ENCODE measurements at regions not wholly inside any gene's neighbourhood (a gene's known extent, or its start where the extent isn't known, plus 50 kb on each side); places are given as distances from the start of the nearest gene placed in this dataset.

- H3K4me1 ChIP-seq (ENCODE audit: control insufficient read depth in 2 of 2, insufficient read depth in 2 of 2, low read length in 2 of 2), result no peaks in the 10 kb centered on the region
- H3K4me3 ChIP-seq (ENCODE audit: low read length in 2 of 2), result no peak overlapping the region
- no peaks in the 10 kb centered on the region for H3K9me3 ChIP-seq (ENCODE audit: control insufficient read depth in 2 of 2, low read length in 2 of 2)
- no peak overlapping the region for H3K9ac ChIP-seq (ENCODE audit: low read depth in 1 of 2, low read length in 2 of 2)
- no peak overlapping the region for H3K27ac ChIP-seq (ENCODE audit: low read depth in 2 of 2, low read length in 2 of 2)
- no peaks in the 10 kb centered on the region for H3K36me3 ChIP-seq (ENCODE audit: control insufficient read depth in 2 of 2, insufficient read depth in 2 of 2, low read length in 2 of 2)
- no peaks in the 10 kb centered on the region for H3K27me3 ChIP-seq (ENCODE audit: control insufficient read depth in 2 of 2, insufficient read depth in 2 of 2, low read length in 2 of 2)
Measured at GRCh38 chr12:30048371-30048770, 264.6 kb upstream of the TMTC1 start.

GRCh38 chr12:30047516-30048254 lies 263.9 kb upstream of the TMTC1 start:
- Histone ChIP-seq H3K9me3 (ENCODE audit: control insufficient read depth in 2 of 2, low read length in 2 of 2) (no peaks in the 10 kb centered on the region), H3K27ac (ENCODE audit: low read depth in 2 of 2, low read length in 2 of 2) (no peak overlapping the region), H3K9ac (ENCODE audit: low read depth in 1 of 2, low read length in 2 of 2) (no peak overlapping the region), H3K27me3 (ENCODE audit: control insufficient read depth in 2 of 2, insufficient read depth in 2 of 2, low read length in 2 of 2) (no peaks in the 10 kb centered on the region), H3K4me1 (ENCODE audit: control insufficient read depth in 2 of 2, insufficient read depth in 2 of 2, low read length in 2 of 2) (no peaks in the 10 kb centered on the region), H3K36me3 (ENCODE audit: control insufficient read depth in 2 of 2, insufficient read depth in 2 of 2, low read length in 2 of 2) (no peaks in the 10 kb centered on the region), H3K4me3 (ENCODE audit: low read length in 2 of 2) (no peak overlapping the region)

- Histone ChIP-seq H3K4me3 (ENCODE audit: low read length in 2 of 2) (no peak overlapping the region), H3K9ac (ENCODE audit: low read depth in 1 of 2, low read length in 2 of 2) (no peak overlapping the region), H3K4me1 (ENCODE audit: control insufficient read depth in 2 of 2, insufficient read depth in 2 of 2, low read length in 2 of 2) (no peaks in the 10 kb centered on the region), H3K9me3 (ENCODE audit: control insufficient read depth in 2 of 2, low read length in 2 of 2) (no peaks in the 10 kb centered on the region), H3K27ac (ENCODE audit: low read depth in 2 of 2, low read length in 2 of 2) (no peak overlapping the region), H3K27me3 (ENCODE audit: control insufficient read depth in 2 of 2, insufficient read depth in 2 of 2, low read length in 2 of 2) (no peaks in the 10 kb centered on the region), H3K36me3 (ENCODE audit: control insufficient read depth in 2 of 2, insufficient read depth in 2 of 2, low read length in 2 of 2) (no peaks in the 10 kb centered on the region)
Measured at GRCh38 chr12:30046376-30046775, 262.6 kb upstream of the TMTC1 start.

- Histone ChIP-seq H3K36me3 (ENCODE audit: control insufficient read depth in 2 of 2, insufficient read depth in 2 of 2, low read length in 2 of 2) (no peaks in the 10 kb centered on the region), H3K9me3 (ENCODE audit: control insufficient read depth in 2 of 2, low read length in 2 of 2) (no peaks in the 10 kb centered on the region), H3K9ac (ENCODE audit: low read depth in 1 of 2, low read length in 2 of 2) (no peak overlapping the region), H3K27me3 (ENCODE audit: control insufficient read depth in 2 of 2, insufficient read depth in 2 of 2, low read length in 2 of 2) (no peaks in the 10 kb centered on the region), H3K27ac (ENCODE audit: low read depth in 2 of 2, low read length in 2 of 2) (no peak overlapping the region), H3K4me1 (ENCODE audit: control insufficient read depth in 2 of 2, insufficient read depth in 2 of 2, low read length in 2 of 2) (no peaks in the 10 kb centered on the region), H3K4me3 (ENCODE audit: low read length in 2 of 2) (no peak overlapping the region)
Measured at GRCh38 chr12:30045171-30045570, 261.4 kb upstream of the TMTC1 start.

GRCh38 chr12:30044206-30044605 lies 260.5 kb upstream of the TMTC1 start:
- Histone ChIP-seq H3K4me3 (ENCODE audit: low read length in 2 of 2) (no peak overlapping the region), H3K9me3 (ENCODE audit: control insufficient read depth in 2 of 2, low read length in 2 of 2) (no peaks in the 10 kb centered on the region), H3K27me3 (ENCODE audit: control insufficient read depth in 2 of 2, insufficient read depth in 2 of 2, low read length in 2 of 2) (no peaks in the 10 kb centered on the region), H3K36me3 (ENCODE audit: control insufficient read depth in 2 of 2, insufficient read depth in 2 of 2, low read length in 2 of 2) (no peaks in the 10 kb centered on the region), H3K9ac (ENCODE audit: low read depth in 1 of 2, low read length in 2 of 2) (no peak overlapping the region), H3K4me1 (ENCODE audit: control insufficient read depth in 2 of 2, insufficient read depth in 2 of 2, low read length in 2 of 2) (no peaks in the 10 kb centered on the region), H3K27ac (ENCODE audit: low read depth in 2 of 2, low read length in 2 of 2) (no peak overlapping the region)

- Histone ChIP-seq H3K4me3 (ENCODE audit: low read length in 2 of 2) (no peak overlapping the region), H3K27ac (ENCODE audit: low read depth in 2 of 2, low read length in 2 of 2) (no peak overlapping the region), H3K36me3 (ENCODE audit: control insufficient read depth in 2 of 2, insufficient read depth in 2 of 2, low read length in 2 of 2) (no peaks in the 10 kb centered on the region), H3K27me3 (ENCODE audit: control insufficient read depth in 2 of 2, insufficient read depth in 2 of 2, low read length in 2 of 2) (no peaks in the 10 kb centered on the region), H3K9me3 (ENCODE audit: control insufficient read depth in 2 of 2, low read length in 2 of 2) (no peaks in the 10 kb centered on the region), H3K9ac (ENCODE audit: low read depth in 1 of 2, low read length in 2 of 2) (no peak overlapping the region), H3K4me1 (ENCODE audit: control insufficient read depth in 2 of 2, insufficient read depth in 2 of 2, low read length in 2 of 2) (no peaks in the 10 kb centered on the region)
Measured at GRCh38 chr12:30043151-30043847, 259.6 kb upstream of the TMTC1 start.

GRCh38 chr12:30041096-30041495 lies 257.4 kb upstream of the TMTC1 start:
- Histone ChIP-seq H3K36me3 (ENCODE audit: control insufficient read depth in 2 of 2, insufficient read depth in 2 of 2, low read length in 2 of 2) (no peaks in the 10 kb centered on the region), H3K4me3 (ENCODE audit: low read length in 2 of 2) (no peak overlapping the region), H3K27ac (ENCODE audit: low read depth in 2 of 2, low read length in 2 of 2) (no peak overlapping the region), H3K4me1 (ENCODE audit: control insufficient read depth in 2 of 2, insufficient read depth in 2 of 2, low read length in 2 of 2) (no peaks in the 10 kb centered on the region), H3K9me3 (ENCODE audit: control insufficient read depth in 2 of 2, low read length in 2 of 2) (no peaks in the 10 kb centered on the region), H3K9ac (ENCODE audit: low read depth in 1 of 2, low read length in 2 of 2) (no peak overlapping the region), H3K27me3 (ENCODE audit: control insufficient read depth in 2 of 2, insufficient read depth in 2 of 2, low read length in 2 of 2) (no peaks in the 10 kb centered on the region)

- no peaks in the 10 kb centered on the region for H3K36me3 ChIP-seq (ENCODE audit: control insufficient read depth in 2 of 2, insufficient read depth in 2 of 2, low read length in 2 of 2)
- no peak overlapping the region for H3K4me3 ChIP-seq (ENCODE audit: low read length in 2 of 2)
- H3K27ac ChIP-seq (ENCODE audit: low read depth in 2 of 2, low read length in 2 of 2), result no peak overlapping the region
- H3K9ac ChIP-seq (ENCODE audit: low read depth in 1 of 2, low read length in 2 of 2), result no peak overlapping the region
- no peaks in the 10 kb centered on the region for H3K4me1 ChIP-seq (ENCODE audit: control insufficient read depth in 2 of 2, insufficient read depth in 2 of 2, low read length in 2 of 2)
- H3K9me3 ChIP-seq (ENCODE audit: control insufficient read depth in 2 of 2, low read length in 2 of 2), result no peaks in the 10 kb centered on the region
- H3K27me3 ChIP-seq (ENCODE audit: control insufficient read depth in 2 of 2, insufficient read depth in 2 of 2, low read length in 2 of 2), result no peaks in the 10 kb centered on the region
Measured at GRCh38 chr12:30030693-30031374, 247.1 kb upstream of the TMTC1 start.

GRCh38 chr12:30026621-30027234 lies 243.0 kb upstream of the TMTC1 start:
- Histone ChIP-seq H3K27ac (ENCODE audit: low read depth in 2 of 2, low read length in 2 of 2) (no peak overlapping the region), H3K4me1 (ENCODE audit: control insufficient read depth in 2 of 2, insufficient read depth in 2 of 2, low read length in 2 of 2) (no peaks in the 10 kb centered on the region), H3K4me3 (ENCODE audit: low read length in 2 of 2) (no peak overlapping the region), H3K9ac (ENCODE audit: low read depth in 1 of 2, low read length in 2 of 2) (no peak overlapping the region), H3K36me3 (ENCODE audit: control insufficient read depth in 2 of 2, insufficient read depth in 2 of 2, low read length in 2 of 2) (no peaks in the 10 kb centered on the region), H3K9me3 (ENCODE audit: control insufficient read depth in 2 of 2, low read length in 2 of 2) (no peaks in the 10 kb centered on the region), H3K27me3 (ENCODE audit: control insufficient read depth in 2 of 2, insufficient read depth in 2 of 2, low read length in 2 of 2) (no peaks in the 10 kb centered on the region)

GRCh38 chr12:30025317-30025716 lies 241.6 kb upstream of the TMTC1 start:
- Histone ChIP-seq H3K27ac (ENCODE audit: low read depth in 2 of 2, low read length in 2 of 2) (no peak overlapping the region), H3K9me3 (ENCODE audit: control insufficient read depth in 2 of 2, low read length in 2 of 2) (no peaks in the 10 kb centered on the region), H3K9ac (ENCODE audit: low read depth in 1 of 2, low read length in 2 of 2) (no peak overlapping the region), H3K4me3 (ENCODE audit: low read length in 2 of 2) (no peak overlapping the region), H3K4me1 (ENCODE audit: control insufficient read depth in 2 of 2, insufficient read depth in 2 of 2, low read length in 2 of 2) (no peaks in the 10 kb centered on the region), H3K27me3 (ENCODE audit: control insufficient read depth in 2 of 2, insufficient read depth in 2 of 2, low read length in 2 of 2) (no peaks in the 10 kb centered on the region), H3K36me3 (ENCODE audit: control insufficient read depth in 2 of 2, insufficient read depth in 2 of 2, low read length in 2 of 2) (no peaks in the 10 kb centered on the region)

All from mucosa of rectum (tissue), 2 donors.